Dedifferentiated amniotic fluid mesenchymal stem cell (primary cell): ENCODE measurements at regions not wholly inside any gene's neighbourhood (a gene's known extent, or its start where the extent isn't known, plus 50 kb on each side); places are given as distances from the start of the nearest gene placed in this dataset.
"Not testable (repeated sequence)": the region's sequence is repeated elsewhere in the genome, so short reads cannot be mapped to it uniquely, and the experiment has no call there.

Experiments
- DNase-seq: peaks from one replicate; pipeline ENCODE4 v3.0.0-alpha.2; 2016; ENCODE audit errors: extremely low spot score

GRCh38 chr4:115470763-115471162 lies 357.3 kb upstream of the NDST4 start:
- no peak for DNase-seq

DNA sequence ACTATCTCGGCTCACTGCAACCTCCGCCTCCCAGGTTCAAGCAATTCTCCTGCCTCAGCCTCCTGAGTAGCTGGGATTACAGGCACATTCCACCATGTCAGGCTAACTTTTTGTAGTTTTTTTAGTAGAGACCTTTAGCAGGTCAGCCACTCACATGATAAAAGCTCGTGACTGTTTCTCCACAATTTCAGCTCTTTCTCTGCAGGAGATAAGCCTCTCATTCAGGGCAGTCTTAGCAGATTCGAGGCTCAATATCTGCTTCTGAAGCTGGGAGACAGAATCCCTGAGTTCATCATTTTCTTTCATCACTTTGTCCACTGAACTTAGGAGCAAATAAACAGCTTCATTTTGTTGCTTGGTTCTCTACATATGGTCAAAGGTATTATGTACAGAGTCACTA lies 345.9 kb upstream of the NDST4 start:
- not testable (repeated sequence) for DNase-seq

DNA sequence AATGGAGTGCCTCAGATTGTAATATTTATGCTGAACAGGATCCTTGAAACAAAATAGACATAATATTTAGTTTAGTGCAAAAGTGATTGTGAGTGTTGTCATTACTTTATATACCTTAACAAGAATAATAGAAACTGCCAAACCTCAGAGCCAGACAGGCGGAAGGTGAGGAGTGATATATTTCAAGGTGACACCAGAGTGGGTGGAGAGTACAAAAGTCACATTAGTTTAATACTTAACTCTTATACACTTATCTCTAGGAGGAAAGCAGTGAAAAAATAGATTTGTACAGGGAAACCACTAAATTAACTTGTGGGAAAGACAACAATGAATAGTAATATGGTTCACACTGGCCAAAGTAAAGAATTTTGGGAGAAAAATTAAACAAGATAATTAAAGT lies 342.8 kb upstream of the NDST4 start:
- no peak for DNase-seq

GRCh38 chr4:115454228-115454627 lies 340.8 kb upstream of the NDST4 start:
- DNase-seq, result no peak

GRCh38 chr4:115453416-115453815 lies 340.0 kb upstream of the NDST4 start:
- DNase-seq, result no peak

DNA sequence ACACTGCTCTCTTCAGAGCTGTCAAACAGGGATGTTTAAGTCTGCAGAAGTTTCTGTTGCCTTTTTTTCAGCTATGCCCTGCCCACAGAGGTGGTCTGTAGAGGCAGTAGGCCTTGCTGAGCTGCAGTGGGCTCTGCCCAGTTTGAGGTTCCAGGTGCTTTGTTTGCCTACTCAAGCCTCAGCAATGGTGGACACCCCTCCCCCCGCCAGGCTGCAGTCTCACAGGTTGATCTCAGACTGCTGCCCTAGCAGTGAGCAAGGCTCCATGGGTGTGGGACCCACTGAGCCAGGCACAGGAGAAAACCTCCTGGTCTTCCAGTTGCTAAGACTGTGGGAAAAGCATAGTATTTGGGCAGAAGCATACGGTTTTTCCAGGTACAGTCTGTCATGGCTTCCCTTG lies 338.8 kb upstream of the NDST4 start:
- DNase-seq, result not testable (repeated sequence)

GRCh38 chr4:115437739-115438138 lies 324.3 kb upstream of the NDST4 start:
- DNase-seq, result no peak

GRCh38 chr4:115433491-115433890 lies 320.1 kb upstream of the NDST4 start:
- no peak for DNase-seq

DNA sequence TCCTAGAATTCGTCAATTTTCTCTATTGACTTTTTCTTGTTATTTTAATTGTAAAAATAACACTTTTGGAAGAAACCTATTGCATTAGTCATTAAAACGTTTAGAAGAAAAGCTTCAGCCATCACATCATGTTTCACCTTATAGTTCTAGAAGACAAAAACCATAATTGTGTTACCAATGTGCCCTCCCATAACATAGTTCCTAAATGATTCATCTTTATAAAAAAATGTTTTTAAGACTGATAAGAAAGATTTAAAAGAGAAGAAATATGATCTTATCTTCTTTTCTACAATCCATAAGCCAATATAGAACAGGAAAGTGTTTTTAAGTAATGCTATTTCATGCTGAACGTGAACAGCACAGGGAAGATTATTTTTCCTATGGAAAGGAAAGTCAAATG lies 316.6 kb upstream of the NDST4 start:
- DNase-seq, result no peak

DNA sequence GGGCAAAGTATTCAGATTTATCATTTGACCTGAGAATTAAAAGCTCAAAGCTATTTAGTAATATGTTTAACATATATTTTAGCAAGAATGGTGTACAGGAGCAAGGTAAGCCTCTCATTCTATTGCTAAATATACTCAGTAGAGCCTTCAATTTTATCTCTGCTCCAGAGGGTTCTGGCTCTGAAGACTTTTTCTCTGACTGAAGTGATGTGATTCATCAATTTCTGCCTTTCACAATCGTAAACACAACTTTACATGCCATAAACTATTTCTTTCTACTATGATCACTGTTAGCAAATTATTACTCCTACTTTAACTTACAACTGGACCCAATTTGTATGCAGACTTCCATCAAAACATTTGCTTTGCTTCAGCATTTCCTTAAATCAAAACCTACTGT lies 315.0 kb upstream of the NDST4 start:
- no peak for DNase-seq

GRCh38 chr4:115424852-115425251 lies 311.4 kb upstream of the NDST4 start:
- no peak for DNase-seq

DNA sequence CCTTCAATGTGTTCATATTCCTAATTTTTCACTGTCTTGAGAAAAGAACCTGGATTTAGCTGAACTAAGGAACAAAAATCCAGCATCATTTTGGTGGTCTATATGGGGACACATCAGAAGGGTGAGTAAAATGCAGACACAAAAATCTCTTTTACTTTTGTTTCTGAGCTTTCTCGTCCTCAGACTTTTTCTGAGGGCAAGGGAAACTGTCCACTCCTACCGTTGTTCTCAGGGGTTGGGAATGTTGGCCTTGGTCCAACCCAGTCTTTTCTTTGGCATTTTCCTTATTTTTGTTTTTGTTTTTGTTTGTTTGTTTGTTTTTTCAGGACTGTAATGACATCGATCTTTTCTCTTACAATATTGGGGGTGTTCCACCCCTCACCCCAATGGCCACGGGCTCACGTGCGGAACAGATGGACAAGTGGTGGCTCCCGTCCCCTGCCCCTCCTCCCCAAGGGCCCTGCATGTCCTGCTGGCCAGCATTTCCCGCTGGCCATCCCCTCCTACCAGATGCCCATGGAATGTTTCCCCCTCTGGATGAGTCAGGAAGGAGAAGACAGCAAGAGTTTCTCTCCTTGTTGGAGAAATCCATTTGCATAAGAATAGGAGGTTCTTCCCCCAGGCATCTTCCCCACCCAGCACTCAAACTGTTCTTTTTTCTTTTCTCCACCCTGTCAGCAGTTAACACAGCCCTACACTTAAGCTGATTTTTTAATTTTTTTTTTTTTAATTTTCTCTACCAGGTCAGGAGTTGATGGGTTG lies 305.4 kb upstream of the NDST4 start:
- no peak for DNase-seq

DNA sequence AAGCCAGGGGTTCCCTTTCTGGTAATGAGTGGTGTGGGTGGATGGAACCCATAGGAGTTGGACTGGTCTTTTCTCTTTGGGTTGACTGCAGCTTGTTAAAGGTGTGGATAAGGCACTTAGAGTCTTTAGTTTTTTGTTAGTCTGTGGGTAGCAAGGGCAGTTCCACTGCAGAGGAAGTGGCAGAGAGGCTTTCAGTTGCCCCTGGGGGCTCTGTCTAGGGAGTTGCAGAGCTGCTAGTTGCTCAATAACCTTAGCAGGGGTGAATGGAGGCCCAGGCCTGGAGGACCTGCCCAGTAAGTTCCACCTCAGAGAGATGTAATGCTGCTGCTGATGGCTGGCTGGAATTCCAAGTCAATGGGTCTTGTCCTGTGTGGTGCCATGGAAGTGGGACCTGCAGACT lies 282.6 kb upstream of the NDST4 start:
- DNase-seq, result no peak

DNA sequence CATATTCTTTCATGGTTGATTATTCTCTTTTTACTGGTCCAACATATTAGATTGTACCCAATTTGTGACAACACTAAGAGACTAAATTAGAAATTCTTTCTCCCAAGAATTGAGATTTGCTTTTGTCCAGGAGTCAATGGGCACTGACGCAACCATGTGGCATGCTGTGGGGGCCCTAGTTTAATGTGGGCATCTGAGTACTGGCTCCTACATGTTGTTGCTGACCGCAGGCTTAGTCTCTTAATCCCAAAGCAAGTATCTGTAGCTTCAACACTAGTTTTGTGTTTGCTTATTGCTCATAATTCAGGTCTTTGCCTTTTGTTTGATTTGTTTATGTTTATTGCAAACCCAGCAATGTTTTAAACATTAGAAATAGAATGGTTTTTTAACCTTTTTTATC lies 263.4 kb upstream of the NDST4 start:
- no peak for DNase-seq

GRCh38 chr4:115374621-115375020 lies 261.2 kb upstream of the NDST4 start:
- DNase-seq, result no peak

DNA sequence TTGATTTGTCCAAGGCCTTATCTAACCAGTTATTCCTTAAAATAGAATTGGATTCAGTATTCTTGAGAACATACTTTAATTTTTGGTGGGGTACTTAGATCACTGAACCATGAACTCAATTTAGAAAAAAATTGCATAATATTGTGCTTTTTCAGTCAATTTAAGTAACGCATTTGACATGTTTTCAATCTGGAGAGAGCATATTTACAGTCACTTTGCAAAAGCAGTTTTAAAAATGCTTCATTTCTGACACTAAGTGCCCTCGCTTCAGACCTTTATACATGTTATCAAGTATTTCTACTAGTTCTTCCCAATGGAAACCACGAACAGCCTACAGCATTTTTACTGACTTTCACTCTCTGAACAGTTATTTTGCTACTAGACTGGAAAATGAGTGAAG lies 257.1 kb upstream of the NDST4 start:
- no peak for DNase-seq

- DNase-seq, result no peak
Measured at GRCh38 chr4:115370012-115370411, 256.6 kb upstream of the NDST4 start.

GRCh38 chr4:115366390-115366789 lies 253.0 kb upstream of the NDST4 start:
- no peak for DNase-seq

GRCh38 chr4:115365185-115365584 lies 251.8 kb upstream of the NDST4 start:
- no peak for DNase-seq

DNA sequence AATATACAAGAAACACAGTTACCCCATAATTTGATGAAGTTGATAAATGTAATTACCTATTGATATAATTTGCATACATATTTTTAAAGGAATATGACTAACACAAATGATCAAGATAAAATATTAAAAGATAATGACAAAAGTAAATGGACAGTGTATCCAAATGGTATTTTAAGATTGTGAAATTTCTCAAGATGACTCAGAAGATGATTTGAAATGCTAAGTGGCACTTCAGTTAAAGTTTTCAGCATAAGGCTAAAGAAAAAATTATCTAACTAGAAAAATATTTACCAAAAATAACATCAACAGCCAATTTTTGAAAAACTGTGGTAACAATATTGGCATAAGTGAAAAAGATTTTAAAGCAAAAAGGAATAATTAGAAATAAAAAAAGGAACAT lies 248.4 kb upstream of the NDST4 start:
- DNase-seq, result no peak

DNA sequence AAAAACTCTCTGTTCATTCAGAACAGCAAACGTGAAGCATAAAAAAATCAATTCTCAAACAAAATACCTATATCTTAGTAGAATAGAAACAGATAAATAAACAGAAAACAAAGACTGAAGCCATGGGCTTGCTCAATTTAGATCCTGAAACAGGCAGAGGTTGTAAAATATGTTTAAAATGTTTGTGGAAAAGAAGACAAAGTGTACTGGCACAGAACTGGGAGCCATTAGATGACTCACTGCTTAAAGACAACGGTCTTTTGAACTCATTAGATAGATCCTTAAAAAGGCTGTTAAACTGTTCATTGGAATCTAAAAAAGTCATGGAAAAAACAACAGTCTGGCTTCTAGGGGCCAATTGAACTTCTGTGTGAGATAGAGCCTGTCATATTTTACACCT lies 247.0 kb upstream of the NDST4 start:
- no peak for DNase-seq

DNA sequence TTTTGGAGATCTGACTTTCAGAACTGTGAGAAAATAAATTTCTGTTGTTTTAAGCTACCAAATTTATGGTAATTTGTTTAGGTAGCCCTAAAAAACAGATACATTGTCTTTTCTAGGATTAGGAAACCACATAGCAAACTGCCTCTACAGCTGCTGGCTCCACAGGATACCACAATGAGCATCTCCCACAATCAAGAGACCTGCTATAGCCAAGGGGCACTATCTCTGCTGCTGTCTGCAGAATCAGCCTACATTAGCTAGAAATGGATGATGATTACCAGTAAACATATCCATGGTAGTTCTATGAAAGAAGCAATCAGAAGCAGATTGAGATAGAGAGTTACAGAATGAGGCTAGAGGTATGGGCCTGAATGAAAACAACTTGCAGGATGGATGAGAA lies 244.4 kb upstream of the NDST4 start:
- no peak for DNase-seq

DNA sequence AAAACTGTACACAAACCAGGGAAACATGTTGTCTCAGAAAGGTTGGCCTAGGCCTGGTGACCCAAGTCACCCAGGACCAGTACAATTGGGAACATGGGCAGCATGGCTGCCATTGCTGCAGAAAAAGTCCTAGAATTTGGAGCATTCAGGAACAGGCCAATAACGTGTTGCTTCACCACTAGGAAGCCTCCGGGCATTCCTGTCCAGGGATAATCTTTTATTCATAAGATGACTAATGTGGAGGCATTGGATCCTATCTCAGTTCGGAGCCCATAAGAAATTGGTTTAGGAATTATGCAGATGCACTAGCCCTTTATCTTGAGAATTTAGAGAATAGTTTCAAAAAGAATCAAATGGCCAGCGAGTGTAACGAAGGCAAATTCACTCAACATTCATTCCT lies 242.8 kb upstream of the NDST4 start:
- DNase-seq, result no peak

DNA sequence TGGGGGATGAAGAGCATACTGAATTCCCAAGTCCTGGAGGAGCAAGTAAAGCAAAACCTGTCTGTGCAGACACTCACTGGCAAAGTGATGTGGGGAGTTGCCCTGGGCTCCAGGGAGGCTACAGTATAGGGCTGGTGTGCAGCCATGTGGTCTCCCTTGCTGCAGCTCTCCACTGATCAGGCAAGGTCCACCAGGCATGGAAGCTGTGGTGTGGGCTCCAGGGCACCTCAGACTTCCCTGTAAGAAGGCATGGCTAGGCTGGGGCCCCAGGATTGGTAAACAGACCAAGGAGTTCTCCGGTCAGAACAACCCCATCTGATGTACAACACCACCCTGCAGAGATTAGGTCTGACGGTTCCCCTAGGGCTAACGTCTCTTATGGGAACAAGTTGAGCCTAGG lies 241.9 kb upstream of the NDST4 start:
- no peak for DNase-seq
